GM12878 (cell line): ENCODE measurements at regions not wholly inside any gene's neighbourhood (a gene's known extent, or its start where the extent isn't known, plus 50 kb on each side); places are given as distances from the start of the nearest gene placed in this dataset.

Experiments
- ATAC-seq: fragments of 200-7000 bp; cut with Tn5 transposase; 3 replicates; pipeline ENCODE4 v1.9.1; 2020; ENCODE audit warnings: mild to moderate bottlenecking, moderate library complexity
- BruUV-seq: library from RNA; stranded (reverse); fragments of 400-500 nt; replicated peaks from 2 replicates; lab custom pipeline; 2021; lab: Mats Ljungman, UMichigan
- CTCF ChIA-PET: fragments of 300-600 bp; sonication (Branson Sonifier 250); formaldehyde crosslinking; extraction: SDS; loops from one replicate; lab custom pipeline; 2021; ENCODE audit warnings: inconsistent platforms; lab: Yijun Ruan, JAX
- POLR2A ChIA-PET: fragments of 350-600 bp; formaldehyde crosslinking; extraction: SDS; loops from one replicate; lab custom pipeline; 2021; ENCODE audit warnings: inconsistent platforms; lab: Charles Lee
- RAD21 ChIA-PET: fragments of 300-600 bp; sonication (Branson Sonifier 250); formaldehyde crosslinking; loops from one replicate; lab custom pipeline; 2023; ENCODE audit warnings: antibody characterized with exemption; ENCODE audit not compliant: unreplicated experiment; lab: Charles Lee
- SMC1A ChIA-PET: fragments of 300-600 bp; sonication (Branson Sonifier 250); formaldehyde crosslinking; loops from one replicate; lab custom pipeline; 2023; ENCODE audit not compliant: unreplicated experiment, uncharacterized antibody; lab: Charles Lee
- DNase-seq: peaks from one replicate; pipeline ENCODE4 v3.0.0-alpha.2; 2011; ENCODE audit warnings: low read depth, low spot score
- FAIRE-seq: peaks from 3 replicates; lab custom pipeline; 2011; peaks lifted over from hg19 to GRCh38; lab: Jason Lieb, UNC
- H2AFZ ChIP-seq: 2 replicates; pipeline ENCODE4 v1.6.0; 2011; ENCODE audit warnings: low read depth, low read length, control low read depth; ENCODE audit not compliant: control insufficient read depth
- H3K27ac ChIP-seq: 2 replicates; pipeline ENCODE4 v1.5.1; 2011; ENCODE audit warnings: control low read depth; ENCODE audit not compliant: control insufficient read depth, insufficient read depth
- H3K27me3 ChIP-seq, 2 experiments: replicated peaks in 1 of 2; 2 replicates each; pipeline versions ENCODE4 v1.6.0 to v1.6.1; 2011; ENCODE audit warnings: low read length in 1 of 2; ENCODE audit not compliant: control insufficient read depth in 2 of 2, insufficient read depth in 2 of 2
- H3K36me3 ChIP-seq, 2 experiments: 2 replicates each; pipeline ENCODE4 v1.5.1; 2011; ENCODE audit warnings: low read length in 1 of 2; ENCODE audit not compliant: control insufficient read depth in 2 of 2, insufficient read depth in 2 of 2
- H3K4me1 ChIP-seq: 2 replicates; pipeline ENCODE4 v1.6.1; 2011; ENCODE audit warnings: mild to moderate bottlenecking, low read length, moderate library complexity, mixed read lengths; ENCODE audit not compliant: control insufficient read depth, insufficient read depth
- H3K4me2 ChIP-seq: 2 replicates; pipeline ENCODE4 v1.6.0; 2011; ENCODE audit warnings: control low read depth; ENCODE audit not compliant: control insufficient read depth, insufficient read depth
- H3K4me3 ChIP-seq: fragments of 200-600 bp; sonication (generic); 2 replicates; pipeline ENCODE4 v1.5.1; 2016
- H3K79me2 ChIP-seq: 2 replicates; pipeline ENCODE4 v1.6.0; 2011; ENCODE audit warnings: low read length; ENCODE audit not compliant: control insufficient read depth, insufficient read depth
- H3K9ac ChIP-seq: 2 replicates; pipeline ENCODE4 v1.8.0; 2011; ENCODE audit warnings: low read length, control low read depth, mixed read lengths; ENCODE audit not compliant: control insufficient read depth, insufficient read depth
- H3K9me3 ChIP-seq: replicated peaks from 3 replicates; pipeline ENCODE4 v1.5.1; 2011; ENCODE audit warnings: mild to moderate bottlenecking, low read length; ENCODE audit not compliant: control insufficient read depth, insufficient read depth
- H4K20me1 ChIP-seq: 2 replicates; pipeline ENCODE4 v1.6.0; 2011; ENCODE audit not compliant: control insufficient read depth, insufficient read depth
- ESRRA ChIP-seq: IDR thresholded peaks from 2 replicates; pipeline ENCODE4 v1.6.1; 2012; ENCODE audit warnings: mild to moderate bottlenecking, low read length, improper control_type of control experiment
- HDAC6 ChIP-seq: fragments of 200-600 bp; sonication (generic); IDR thresholded peaks from one replicate; pipeline ENCODE4 v1.8.0; 2017; ENCODE audit warnings: antibody characterized with exemption; ENCODE audit not compliant: unreplicated experiment
- PAX5 ChIP-seq: IDR thresholded peaks from 2 replicates; pipeline ENCODE4 v1.6.1; 2011; ENCODE audit warnings: low read depth, low read length, borderline replicate concordance
- POU2F2 ChIP-seq: IDR thresholded peaks from 3 replicates; pipeline ENCODE4 v1.6.1; 2011; ENCODE audit warnings: low read depth, mild to moderate bottlenecking, low read length, borderline replicate concordance
- RAD51 ChIP-seq: fragments of 450-650 bp; IDR thresholded peaks from 2 replicates; pipeline ENCODE4 v1.6.1; 2016; ENCODE audit warnings: moderate library complexity, mild to moderate bottlenecking, inconsistent platforms
- SP1 ChIP-seq: IDR thresholded peaks from one replicate; pipeline ENCODE4 v1.6.1; 2011; ENCODE audit warnings: low read depth, low read length
- SREBF2 ChIP-seq: IDR thresholded peaks from 2 replicates; pipeline ENCODE4 v1.6.1; 2012; ENCODE audit warnings: mild to moderate bottlenecking, low read length
- TCF12 ChIP-seq: IDR thresholded peaks from 2 replicates; pipeline ENCODE4 v1.6.1; 2011; ENCODE audit warnings: low read depth, mild to moderate bottlenecking, low read length
- ZSCAN29 ChIP-seq: fragments of 450-650 bp; IDR thresholded peaks from 2 replicates; pipeline ENCODE4 v1.6.1; 2017; ENCODE audit warnings: mild to moderate bottlenecking, moderate library complexity
- WGBS: methylation state at CpG from one replicate; pipeline ENCODE4 v1.1.6; 2016; ENCODE audit warnings: low lambda C conversion rate; ENCODE audit not compliant: insufficient replicate concordance, insufficient coverage; ENCODE audit errors: missing lambda C conversion rate; 5-methylcytosine and 5-hydroxymethylcytosine counted together
- in situ Hi-C: fragments of 300-500 bp; cut with MboI; formaldehyde crosslinking; loops from 9 replicates; pipeline ENCODE4 v1.14.3; 2018; ENCODE audit warnings: mixed read lengths
- intact Hi-C: fragments of 100-400 bp; cut with micrococcal nuclease; formaldehyde crosslinking; loops from one replicate; pipeline ENCODE4 v1.14.2; 2022; ENCODE audit not compliant: unreplicated experiment
- TF ChIP-seq, protein P1 (sequence below): IDR thresholded peaks from 2 replicates; pipeline ENCODE4 v1.6.1; 2012; ENCODE audit warnings: low read depth, low read length, improper control_type of control experiment
- TF ChIP-seq, protein P2 (sequence below): fragments of 450-650 bp; formaldehyde crosslinking; IDR thresholded peaks from 2 replicates; pipeline ENCODE4 v1.5.0; 2022; ENCODE audit warnings: mild to moderate bottlenecking, missing genetic modification characterization

DNA sequence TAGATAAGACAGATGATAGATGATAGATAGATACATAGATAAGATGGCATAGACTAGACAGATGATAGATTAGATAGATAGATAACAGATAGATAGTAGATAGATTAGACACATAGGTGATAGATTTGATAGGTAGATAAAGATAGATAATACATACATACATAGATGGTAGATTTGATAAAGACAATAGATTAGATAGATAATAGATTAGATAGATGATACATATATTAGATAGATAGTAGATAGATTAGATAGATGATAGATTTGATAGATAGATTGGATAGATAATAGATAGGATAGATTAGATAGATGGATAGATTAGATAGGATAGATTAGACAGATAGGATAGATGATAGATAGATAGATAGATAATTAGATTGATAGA, 327.6 kb downstream of the BRD1 start:
- CTCF ChIA-PET: no interaction called here
- TF ChIP-seq ESRRA (no peak), ZSCAN29 (no peak)
- peaks cover 13% of the 10 kb centered on the region for H3K4me1 ChIP-seq

GRCh38 chr22:49499433-49500075, 328.1 kb downstream of the BRD1 start:
- Histone ChIP-seq H3K79me2 (no peaks in the 10 kb centered on the region; the same call in 1 of the 2 replicates), H3K9ac (no peak overlapping the region)
- intact Hi-C loops: no loop called here
- no peak for TF ChIP-seq ESRRA
- no peak for TF ChIP-seq POU2F2
- no peak for TF ChIP-seq SP1
- TF ChIP-seq TCF12: no peak
- no peak for TF ChIP-seq HDAC6
- TF ChIP-seq PAX5: no peak
- no peak for TF ChIP-seq RAD51
- TF ChIP-seq, protein P1, sequence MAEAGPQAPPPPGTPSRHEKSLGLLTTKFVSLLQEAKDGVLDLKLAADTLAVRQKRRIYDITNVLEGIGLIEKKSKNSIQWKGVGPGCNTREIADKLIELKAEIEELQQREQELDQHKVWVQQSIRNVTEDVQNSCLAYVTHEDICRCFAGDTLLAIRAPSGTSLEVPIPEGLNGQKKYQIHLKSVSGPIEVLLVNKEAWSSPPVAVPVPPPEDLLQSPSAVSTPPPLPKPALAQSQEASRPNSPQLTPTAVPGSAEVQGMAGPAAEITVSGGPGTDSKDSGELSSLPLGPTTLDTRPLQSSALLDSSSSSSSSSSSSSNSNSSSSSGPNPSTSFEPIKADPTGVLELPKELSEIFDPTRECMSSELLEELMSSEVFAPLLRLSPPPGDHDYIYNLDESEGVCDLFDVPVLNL: no peak
- TF ChIP-seq, protein P2, sequence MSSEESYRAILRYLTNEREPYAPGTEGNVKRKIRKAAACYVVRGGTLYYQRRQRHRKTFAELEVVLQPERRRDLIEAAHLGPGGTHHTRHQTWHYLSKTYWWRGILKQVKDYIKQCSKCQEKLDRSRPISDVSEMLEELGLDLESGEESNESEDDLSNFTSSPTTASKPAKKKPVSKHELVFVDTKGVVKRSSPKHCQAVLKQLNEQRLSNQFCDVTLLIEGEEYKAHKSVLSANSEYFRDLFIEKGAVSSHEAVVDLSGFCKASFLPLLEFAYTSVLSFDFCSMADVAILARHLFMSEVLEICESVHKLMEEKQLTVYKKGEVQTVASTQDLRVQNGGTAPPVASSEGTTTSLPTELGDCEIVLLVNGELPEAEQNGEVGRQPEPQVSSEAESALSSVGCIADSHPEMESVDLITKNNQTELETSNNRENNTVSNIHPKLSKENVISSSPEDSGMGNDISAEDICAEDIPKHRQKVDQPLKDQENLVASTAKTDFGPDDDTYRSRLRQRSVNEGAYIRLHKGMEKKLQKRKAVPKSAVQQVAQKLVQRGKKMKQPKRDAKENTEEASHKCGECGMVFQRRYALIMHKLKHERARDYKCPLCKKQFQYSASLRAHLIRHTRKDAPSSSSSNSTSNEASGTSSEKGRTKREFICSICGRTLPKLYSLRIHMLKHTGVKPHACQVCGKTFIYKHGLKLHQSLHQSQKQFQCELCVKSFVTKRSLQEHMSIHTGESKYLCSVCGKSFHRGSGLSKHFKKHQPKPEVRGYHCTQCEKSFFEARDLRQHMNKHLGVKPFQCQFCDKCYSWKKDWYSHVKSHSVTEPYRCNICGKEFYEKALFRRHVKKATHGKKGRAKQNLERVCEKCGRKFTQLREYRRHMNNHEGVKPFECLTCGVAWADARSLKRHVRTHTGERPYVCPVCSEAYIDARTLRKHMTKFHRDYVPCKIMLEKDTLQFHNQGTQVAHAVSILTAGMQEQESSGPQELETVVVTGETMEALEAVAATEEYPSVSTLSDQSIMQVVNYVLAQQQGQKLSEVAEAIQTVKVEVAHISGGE (CRISPR knock-in tag): no peak
- TF ChIP-seq SREBF2: no peak
- TF ChIP-seq, all 136 proteins: peak for 0
- H2AFZ ChIP-seq: no peak overlapping the region
- H3K27ac ChIP-seq: no peak overlapping the region
- ChIA-PET SMC1A (no interaction called here), RAD21 (no interaction called here), CTCF (no interaction called here), POLR2A (no interaction called here)
- no peaks in the 10 kb centered on the region for H4K20me1 ChIP-seq
- no peak overlapping the region for H3K4me2 ChIP-seq
- no peak for ATAC-seq
- no peaks in the 10 kb centered on the region for H3K36me3 ChIP-seq
- FAIRE-seq: peak; percentile 70
- WGBS: 37% methylated on average over 1 of the region's 1 CpG
- no TSS peak for BruUV-seq
- no peaks in the 10 kb centered on the region; the same call in 2 of the 3 replicates for H3K9me3 ChIP-seq
- no peak overlapping the region for H3K4me3 ChIP-seq
- DNase-seq: no peak
- no peaks in the 10 kb centered on the region for H3K27me3 ChIP-seq
- H3K4me1 ChIP-seq: peaks cover 12% of the 10 kb centered on the region
- in situ Hi-C loops: no loop called here

More for the DNA sequence above, 327.6 kb downstream of the BRD1 start:
- ChIA-PET POLR2A (no interaction called here), SMC1A (no interaction called here), RAD21 (no interaction called here)
- Histone ChIP-seq H3K4me2 (no peak overlapping the region), H3K4me3 (no peak overlapping the region), H4K20me1 (no peaks in the 10 kb centered on the region), H3K9ac (no peak overlapping the region), H3K27ac (no peak overlapping the region), H3K9me3 (no peaks in the 10 kb centered on the region; the same call in 2 of the 3 replicates), H3K27me3 (no peaks in the 10 kb centered on the region), H3K36me3 (no peaks in the 10 kb centered on the region), H3K79me2 (no peaks in the 10 kb centered on the region; the same call in 1 of the 2 replicates), H2AFZ (no peak overlapping the region)
- no TSS peak for BruUV-seq
- intact Hi-C loops (no loop called here), in situ Hi-C loops (no loop called here)
- no peak for DNase-seq
- ATAC-seq: no peak
- FAIRE-seq: no peak
